ENCODE measurements at regions not wholly inside any gene's neighbourhood (a gene's known extent, or its start where the extent isn't known, plus 50 kb on each side); places are given as distances from the start of the nearest gene placed in this dataset.
"Not testable (repeated sequence)": the region's sequence is repeated elsewhere in the genome, so short reads cannot be mapped to it uniquely, and the experiment has no call there.

GRCh38 chr3:139095803-139096466 lies 51.2 kb upstream of the PRR23C start:
- DNase-seq, result no peak

GRCh38 chr3:139096670-139097069 lies 52.0 kb upstream of the PRR23C start:
- no peak for DNase-seq

GRCh38 chr3:139098391-139098790 lies 53.7 kb upstream of the PRR23C start:
- no peak for DNase-seq

- DNase-seq, result no peak
Observed at GRCh38 chr3:139099968-139100817, 55.5 kb upstream of the PRR23C start.

GRCh38 chr3:139100821-139101220 lies 56.1 kb upstream of the PRR23C start:
- DNase-seq, result no peak

GRCh38 chr3:139101396-139101795 lies 56.7 kb upstream of the PRR23C start:
- no peak for DNase-seq

- DNase-seq, result no peak
Observed at GRCh38 chr3:139103484-139103883, 58.8 kb upstream of the PRR23C start.

- DNase-seq, result no peak
Observed at GRCh38 chr3:139104062-139104461, 59.4 kb upstream of the PRR23C start.

- no peak for DNase-seq
Observed at GRCh38 chr3:139105154-139105702, 60.5 kb upstream of the PRR23C start.

- no peak for DNase-seq
Observed at GRCh38 chr3:139106013-139106932, 61.6 kb upstream of the PRR23C start.

- no peak for DNase-seq
Observed at GRCh38 chr3:139107424-139108252, 62.9 kb upstream of the PRR23C start.

GRCh38 chr3:139108253-139108969 lies 63.7 kb upstream of the PRR23C start:
- no peak for DNase-seq

- DNase-seq, result no peak
Observed at GRCh38 chr3:139109271-139109670, 64.6 kb upstream of the PRR23C start.

- no peak for DNase-seq
Observed at GRCh38 chr3:139110072-139110830, 65.6 kb upstream of the PRR23C start.

GRCh38 chr3:139110929-139111328 lies 66.2 kb upstream of the PRR23C start:
- not testable (repeated sequence) for DNase-seq

GRCh38 chr3:139111392-139112229 lies 66.9 kb upstream of the PRR23C start:
- DNase-seq, result peak; percentile 56

GRCh38 chr3:139112230-139112558 lies 67.5 kb upstream of the PRR23C start:
- no peak for DNase-seq

- no peak for DNase-seq
Observed at GRCh38 chr3:139113231-139113992, 68.7 kb upstream of the PRR23C start.

- no peak for DNase-seq
Observed at GRCh38 chr3:139113993-139114375, 69.3 kb upstream of the PRR23C start.

Data from stimulated activated CD4-positive, alpha-beta T cell treated with anti-CD3 and anti-CD28 coated beads, Interleukin-4, amount 100 ng/mL, for 24 hours (primary cell).